GM21737 (cell line): ENCODE measurements at regions not wholly inside any gene's neighbourhood (a gene's known extent, or its start where the extent isn't known, plus 50 kb on each side); places are given as distances from the start of the nearest gene placed in this dataset.
"Not testable (repeated sequence)": the region's sequence is repeated elsewhere in the genome, so short reads cannot be mapped to it uniquely, and the experiment has no call there.

Experiments used
- ATAC-seq: cut with Tn5 transposase; IDR thresholded peaks from one replicate; pipeline ENCODE4 v1.9.1; 2021; ENCODE audit warnings: mild to moderate bottlenecking, moderate library complexity; ENCODE audit not compliant: unreplicated experiment

DNA sequence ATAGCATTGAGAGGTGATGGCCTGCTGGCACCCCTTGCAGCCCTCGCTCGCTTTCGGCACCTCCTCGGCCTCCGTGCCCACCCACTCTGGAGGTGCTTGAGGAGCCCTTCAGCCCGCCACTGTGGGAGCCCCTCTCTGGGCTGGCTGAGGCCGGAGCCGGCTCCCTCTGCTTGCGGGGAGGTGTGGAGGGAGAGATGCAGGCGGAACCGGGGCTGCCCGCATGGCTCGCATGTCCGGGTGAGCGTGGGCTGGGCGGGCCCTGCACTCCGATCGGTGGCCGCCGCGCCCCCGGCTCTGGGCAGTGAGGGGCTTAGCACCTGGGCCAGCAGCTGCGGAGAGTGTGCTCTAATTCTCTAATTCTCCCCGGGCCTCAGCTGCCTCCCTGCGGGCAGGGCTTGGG is 101.1 kb downstream of the KIF4B start:
- no peak for ATAC-seq

DNA sequence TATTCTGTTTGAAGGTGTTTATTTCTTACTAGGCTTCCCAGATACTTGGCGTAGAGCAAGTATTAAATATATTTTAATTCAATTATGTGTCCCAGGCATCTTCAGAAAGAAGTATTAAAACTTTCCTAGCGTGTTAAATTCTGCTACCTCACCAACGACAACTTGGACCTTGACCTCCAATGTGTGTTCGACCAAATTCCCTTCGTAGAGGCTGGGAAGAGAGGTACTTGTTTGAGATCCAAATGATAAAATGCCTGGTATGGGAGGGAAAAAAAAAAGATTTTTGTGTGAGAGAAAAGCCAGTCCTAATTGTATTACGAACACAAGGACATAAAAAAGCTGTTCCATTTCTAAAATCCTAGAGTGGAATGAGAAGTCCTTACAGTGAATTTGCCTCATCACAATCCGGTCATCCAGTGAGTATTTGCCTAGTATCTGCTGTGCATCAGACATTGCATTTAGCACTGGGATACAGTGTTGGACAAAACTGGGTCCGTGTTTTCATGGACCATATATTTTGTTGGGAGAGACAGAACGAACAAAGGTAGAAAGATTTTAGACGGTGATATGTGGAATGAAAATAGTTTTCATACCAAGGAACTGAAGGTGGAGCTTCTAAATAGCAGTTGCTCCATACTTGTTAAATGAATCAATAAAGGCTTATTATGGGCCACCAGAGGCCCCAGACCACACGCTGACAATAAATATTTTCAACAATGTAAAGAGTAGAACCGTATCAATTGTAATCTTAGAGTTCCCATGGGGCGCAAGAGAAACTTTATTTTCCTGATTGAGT is 103.1 kb downstream of the KIF4B start:
- ATAC-seq, result no peak

DNA sequence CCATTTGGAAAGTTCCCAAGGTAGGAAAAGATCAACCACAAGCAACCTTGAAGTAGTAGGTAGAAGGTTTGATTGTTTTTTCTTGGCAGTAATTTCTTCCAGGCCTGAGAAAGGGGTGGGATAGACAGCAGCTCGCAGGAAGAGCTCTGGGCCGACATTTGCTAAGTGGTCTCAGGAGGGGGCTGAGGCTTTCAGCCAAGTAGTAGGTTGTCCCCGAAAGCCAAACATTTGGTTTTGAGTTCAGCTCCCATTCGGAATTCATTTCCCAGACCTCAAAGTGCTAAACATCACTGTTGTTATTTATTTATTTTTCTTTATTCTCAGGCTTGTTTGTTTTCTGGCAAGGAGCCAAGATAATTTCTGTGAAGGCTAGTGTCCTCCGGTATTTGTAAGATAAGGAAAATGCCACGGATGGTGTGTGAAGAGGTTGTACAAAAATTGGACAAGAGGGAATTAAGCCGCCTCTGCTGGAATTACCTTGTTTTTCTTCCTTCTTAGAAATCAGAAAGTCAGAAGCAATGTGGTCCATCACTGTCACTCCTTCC is 112.1 kb downstream of the KIF4B start:
- no peak for ATAC-seq

DNA sequence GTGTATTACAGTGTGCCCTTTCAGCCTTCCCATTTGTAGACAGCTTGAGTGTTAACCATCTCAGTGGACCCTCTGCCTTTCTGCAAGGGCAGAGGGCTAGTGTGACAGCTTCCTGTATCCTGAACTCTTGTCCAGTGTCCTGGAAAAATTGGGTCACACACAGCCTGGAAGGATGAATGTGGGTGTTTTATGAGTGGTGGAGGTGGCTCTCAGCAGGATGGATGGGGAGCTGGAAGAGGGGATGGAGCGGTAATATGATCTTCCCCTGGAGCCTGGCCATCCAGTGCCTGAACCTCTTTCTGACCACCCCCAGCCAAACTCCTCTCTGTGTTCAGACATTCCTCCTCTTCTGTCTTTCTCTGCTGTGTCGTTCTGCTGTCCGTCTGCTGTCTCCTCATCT is 113.0 kb downstream of the KIF4B start:
- ATAC-seq, result no peak

DNA sequence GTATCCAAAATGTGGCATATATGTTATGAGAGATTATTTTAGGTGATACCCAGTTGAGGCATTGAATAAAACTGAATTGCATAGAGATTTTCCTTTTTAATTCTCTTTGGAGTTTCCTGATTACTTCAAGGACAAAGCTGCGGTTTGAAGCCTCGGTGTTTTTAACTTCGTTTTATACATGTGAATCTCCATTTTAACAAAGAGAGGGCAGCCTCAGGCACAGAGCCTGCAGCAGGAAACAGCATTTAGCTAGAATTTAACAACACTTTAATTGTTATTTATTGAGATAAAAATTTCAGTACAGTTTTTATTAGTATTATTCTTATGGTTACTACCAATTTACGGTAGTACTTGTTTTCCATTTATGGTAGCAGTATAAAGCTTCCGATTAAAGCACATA is 114.0 kb downstream of the KIF4B start:
- ATAC-seq, result no peak

DNA sequence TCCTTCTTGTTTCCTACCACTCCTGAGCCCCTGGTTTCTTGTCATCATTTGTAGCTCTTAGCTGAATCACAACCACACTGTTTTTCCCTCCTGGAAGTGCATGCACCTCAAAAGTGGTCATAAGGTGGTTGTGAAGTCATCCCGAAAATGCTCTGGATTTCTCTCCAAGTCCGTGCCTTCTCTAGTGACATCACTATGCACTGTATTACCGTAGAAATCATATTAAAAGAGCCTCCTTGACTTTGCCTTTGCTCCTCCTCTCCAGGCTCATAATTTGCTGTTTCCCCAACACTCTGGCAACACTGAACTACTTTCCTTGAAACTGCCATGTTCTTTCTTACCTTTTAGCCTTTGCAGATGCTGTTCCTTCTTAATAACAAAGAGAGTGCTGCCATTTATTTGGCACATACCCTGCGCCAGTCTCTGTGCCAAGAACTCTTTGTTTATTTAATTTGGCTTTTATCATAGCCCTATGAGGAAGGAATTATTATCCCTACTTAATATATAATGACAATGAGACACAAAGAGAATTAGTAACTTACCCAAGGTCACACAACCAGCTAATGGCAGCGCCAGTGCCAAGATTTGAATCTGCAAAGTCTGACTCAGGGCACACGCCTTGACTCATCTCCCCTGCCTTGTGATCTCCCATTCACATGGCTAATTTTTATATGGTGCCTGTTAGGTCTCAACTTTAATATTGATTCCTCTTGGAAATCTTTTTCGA is 115.4 kb downstream of the KIF4B start:
- ATAC-seq, result no peak

DNA sequence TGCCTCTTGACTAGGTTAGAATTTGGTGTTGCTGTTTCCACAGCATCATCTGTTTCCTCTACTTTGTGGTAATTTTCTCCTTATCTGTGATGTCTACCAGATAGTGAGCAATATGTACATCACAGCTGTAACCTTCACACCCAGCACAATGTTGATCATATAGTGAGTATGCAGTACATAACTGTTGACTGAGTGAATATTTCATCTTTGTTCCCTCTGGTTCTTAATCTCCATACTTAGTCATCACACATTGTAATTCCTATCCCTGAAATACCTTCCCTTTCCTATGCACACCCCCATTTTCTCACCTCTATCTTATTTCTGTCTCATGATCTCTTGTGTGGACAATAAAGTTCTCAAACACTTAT is 115.9 kb downstream of the KIF4B start:
- ATAC-seq, result no peak

DNA sequence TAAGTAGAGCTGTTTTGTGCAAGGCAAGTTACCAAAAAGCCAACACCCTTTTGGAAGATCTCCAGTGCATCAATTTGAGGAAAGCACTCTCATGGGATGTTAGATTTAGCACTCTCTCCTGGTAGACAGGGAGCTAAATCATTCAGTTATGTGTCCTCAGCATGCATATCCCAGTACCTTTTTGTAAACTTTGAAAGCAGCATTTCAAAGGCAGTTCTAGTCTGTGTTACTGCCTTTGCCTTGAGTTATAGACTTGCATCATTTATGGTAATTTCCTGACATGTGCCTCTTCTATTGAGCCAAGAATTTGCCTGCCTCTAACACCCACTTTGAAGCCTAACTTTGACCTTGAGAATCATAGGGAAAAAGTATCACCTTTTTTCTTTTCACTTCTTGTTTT is 120.6 kb downstream of the KIF4B start:
- ATAC-seq, result no peak

DNA sequence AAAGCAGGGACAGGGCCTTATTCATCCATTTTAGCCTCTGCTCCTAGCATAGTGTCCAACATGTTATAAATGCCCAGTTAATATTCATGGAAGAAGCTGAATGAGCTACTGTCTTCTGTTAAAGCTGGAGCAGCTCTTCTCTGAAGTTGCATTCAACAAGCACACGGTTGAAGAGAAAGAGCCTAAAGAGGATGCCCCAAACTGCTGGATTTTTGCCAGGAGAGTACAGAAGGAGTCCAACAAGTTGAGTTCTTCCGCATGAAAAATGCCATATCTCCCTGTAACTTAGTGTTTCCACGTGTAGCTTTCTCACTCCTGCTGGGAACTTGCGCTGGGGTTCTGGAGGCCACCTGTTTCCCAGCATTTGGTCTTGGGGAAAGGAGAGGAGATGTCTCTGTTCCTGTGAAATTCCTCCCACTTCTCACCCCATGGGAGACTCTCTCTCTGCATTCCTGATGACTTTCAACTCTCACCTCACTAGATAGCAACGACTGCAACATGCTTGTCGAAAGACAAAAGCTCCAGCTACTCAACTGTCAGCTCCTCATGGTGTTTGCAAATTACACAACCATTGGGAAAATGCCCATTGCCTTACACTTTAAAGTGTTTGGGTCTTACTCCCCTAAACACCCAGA is 122.8 kb downstream of the KIF4B start:
- ATAC-seq, result no peak

DNA sequence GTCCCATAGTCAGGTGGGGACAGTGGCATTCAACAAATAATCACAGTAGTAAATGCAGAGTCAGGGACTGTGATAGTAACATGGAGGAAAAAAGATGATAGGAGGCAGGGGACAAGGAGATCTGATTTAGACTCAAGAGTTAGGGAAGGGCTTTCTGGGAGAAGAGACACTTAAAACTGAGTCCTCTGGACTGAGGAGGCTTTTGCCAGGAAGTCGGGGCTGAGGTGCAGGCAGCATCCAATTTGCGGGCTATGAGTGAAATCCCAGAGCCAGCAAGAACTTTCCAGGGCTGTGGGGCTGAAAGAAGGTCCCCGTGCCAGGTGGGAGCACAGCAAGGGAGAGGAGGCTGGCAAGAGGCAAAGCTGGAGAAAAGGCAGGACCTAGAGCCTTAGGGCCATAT is 124.1 kb downstream of the KIF4B start:
- ATAC-seq, result no peak

DNA sequence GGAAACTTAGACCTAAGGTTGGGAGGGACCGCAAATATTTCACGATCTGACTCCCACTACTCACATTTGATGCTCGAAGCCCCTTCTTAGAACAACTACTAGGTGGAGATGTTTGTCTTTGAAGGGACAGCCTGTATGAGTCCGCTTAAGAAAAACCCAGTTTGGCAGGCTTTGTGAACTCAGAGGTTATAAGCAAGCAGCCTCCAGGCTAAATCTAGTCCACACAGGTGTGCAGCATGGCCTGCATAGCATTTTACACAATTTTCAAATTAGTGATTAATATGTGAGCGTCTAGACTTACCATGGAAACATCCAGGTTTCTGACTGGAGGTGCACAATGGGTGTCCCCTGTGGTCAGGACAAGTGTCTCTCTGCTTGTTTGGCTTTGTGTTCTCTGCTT is 127.1 kb downstream of the KIF4B start:
- no peak for ATAC-seq

DNA sequence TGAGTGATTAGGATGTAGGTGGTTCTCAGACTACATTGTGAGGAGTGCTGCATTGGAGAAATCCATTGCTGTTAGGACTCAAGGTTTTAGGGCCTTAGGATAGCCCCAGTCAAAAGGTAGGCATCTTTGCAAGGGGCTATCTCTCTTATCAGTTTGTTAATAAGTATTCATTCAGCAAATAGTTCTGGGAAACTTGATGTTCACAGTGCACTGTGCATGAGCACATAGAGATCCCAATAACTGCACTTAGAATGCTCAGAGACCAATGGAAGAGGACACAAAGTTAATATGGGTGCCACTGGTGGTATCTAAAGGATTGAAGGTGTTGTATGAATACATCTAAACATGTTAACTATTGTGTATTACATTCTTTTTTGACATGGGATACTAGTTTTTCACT is 131.4 kb downstream of the KIF4B start:
- no peak for ATAC-seq

DNA sequence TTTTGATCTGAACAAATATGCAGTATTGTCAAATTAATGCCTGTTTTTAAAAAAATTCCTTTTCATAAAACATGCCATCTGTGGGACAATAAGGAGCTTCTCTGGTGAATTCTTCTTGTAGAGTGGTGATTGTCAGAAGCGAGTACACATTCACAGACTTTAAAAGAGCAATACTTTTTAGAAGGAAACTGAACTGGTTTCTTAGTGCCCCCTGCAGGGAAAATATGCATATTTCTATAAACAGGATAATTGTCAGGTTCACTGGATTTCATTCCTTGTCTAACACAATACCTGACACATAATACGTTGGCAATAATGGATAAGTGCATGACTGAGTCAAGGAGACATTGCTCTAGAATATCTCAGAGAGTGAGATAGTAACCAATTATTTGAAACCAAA is 133.7 kb downstream of the KIF4B start:
- no peak for ATAC-seq

DNA sequence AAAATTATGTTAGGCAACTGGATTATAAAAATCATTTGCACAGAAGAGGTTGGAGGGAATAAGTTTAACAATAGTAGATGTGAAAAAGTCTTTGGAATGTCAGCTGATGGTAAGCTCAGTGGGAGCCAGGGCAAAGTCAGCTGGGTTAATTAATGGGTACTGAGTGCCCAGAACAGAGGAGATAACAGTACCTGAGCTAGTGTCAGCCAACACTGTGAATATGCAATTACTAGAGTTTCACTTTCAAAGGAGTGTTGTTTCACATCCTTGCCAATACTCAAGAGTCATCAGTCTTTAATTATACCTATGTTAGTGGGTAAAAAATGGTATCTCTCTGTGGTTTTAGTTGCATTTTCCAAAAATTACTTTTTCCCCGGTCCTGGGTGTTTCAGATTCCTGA is 135.1 kb downstream of the KIF4B start:
- no peak for ATAC-seq

DNA sequence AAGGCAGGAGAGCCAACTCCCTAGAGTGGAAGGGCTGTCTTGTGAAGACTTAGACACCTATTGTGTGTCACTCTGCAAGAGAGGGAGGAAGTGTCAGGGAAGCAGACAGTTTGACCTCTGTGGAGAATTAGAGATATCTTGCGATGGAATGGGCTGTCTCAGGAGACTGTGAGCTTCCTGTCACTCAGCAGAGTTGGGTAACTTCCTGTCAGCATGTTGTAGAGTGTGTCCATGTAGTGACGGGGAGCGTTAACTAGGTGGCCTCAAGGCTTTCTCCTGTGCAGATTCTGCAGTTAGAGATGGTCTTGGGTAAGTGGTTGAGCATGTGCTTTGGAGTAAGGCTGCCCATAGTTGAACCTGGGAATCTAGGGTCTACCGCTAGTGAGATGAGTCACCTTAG is 136.5 kb downstream of the KIF4B start:
- no peak for ATAC-seq

DNA sequence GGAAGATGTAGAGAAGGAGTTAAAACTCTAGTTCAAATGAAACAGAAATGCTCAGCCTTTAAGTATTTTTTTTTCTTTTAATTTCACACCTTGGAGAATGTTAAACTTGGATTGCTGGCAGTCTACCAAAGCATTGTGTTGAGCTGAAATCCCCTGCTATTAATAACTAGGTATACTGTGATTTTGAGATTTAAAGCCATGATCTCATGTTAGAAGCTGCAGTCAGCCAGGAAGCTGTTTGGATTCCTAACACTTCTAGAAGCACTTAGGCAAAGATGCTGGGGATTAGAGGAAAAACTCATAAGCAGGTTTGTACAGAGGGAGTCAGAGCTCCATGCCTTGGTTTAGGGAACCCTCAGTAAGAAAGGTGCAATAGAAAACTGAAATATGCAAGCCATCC is 141.4 kb downstream of the KIF4B start:
- no peak for ATAC-seq

DNA sequence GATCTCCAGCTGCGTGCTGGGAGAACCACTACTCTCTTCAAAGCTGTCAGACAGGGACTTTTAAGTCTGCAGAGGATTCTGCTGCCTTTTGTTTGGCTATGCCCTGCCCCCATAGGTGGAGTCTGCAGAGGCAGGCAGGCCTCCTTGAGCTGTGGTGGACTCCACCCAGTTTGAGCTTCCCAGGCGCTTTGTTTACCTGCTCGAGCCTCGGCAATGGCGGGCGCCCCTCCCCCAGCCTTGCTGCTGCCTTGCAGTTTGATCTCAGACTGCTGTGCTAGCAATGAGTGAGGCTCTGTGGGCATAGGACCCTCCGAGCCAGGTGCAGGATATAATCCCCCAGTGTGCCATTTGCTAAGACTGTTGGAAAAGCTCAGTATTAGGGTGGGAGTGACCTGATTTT is 149.5 kb downstream of the KIF4B start:
- not testable (repeated sequence) for ATAC-seq

DNA sequence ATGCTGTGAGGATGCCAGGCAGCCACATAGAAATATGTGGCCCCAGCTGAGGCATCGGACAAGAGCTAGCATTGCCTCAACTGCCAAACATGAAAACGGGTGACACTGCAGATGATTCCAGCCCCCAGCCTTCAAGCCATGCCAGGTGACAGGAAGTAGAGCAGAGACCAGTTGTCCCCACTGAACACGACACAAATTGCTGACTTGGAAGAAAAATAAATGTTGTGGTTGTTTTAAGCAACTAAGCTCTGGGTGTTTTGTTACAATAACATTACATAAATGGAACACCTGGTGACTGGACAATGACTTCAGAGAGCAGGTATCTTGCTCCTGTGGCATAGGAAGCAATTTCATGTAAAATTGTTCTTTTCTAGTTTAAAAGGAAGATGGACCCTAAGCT is 154.2 kb downstream of the KIF4B start:
- no peak for ATAC-seq

DNA sequence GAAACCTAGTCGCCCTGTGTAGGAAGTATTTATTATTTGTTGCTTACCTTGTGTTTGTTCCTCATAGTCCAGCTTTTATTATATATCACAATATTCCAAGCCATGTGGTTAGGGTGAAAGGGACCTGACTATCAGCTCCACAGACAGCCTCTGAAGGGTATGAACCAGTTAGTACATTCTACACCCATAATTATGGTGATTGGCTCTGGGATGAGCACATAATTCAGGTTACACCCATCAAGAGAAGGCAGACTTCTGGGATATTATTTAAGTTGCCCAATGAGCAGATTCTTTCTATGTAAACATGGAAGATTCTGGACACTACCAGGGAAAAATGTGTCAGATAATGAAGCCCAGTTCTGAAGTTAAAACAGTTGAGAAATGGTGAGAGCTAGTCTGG is 168.0 kb downstream of the KIF4B start:
- ATAC-seq, result no peak

DNA sequence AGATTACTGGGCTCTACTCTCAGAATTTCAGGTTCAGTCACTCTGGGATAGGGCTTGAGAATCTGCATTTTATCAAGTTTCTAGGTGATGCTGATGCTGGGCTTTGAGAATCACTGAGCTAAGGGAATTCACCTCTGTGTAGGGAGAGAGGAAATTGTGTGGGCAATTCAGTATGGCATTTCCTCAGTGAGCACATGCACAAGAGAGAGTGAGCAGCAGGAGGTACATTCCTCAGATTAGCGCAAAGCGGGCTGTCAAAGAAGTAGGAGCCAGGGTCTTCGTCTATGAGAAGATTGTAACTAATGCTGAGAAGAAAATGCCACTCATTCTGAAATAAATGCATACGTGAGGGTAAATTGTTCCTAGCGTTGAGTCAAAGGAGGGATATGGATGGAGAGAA is 175.9 kb downstream of the KIF4B start:
- no peak for ATAC-seq

DNA sequence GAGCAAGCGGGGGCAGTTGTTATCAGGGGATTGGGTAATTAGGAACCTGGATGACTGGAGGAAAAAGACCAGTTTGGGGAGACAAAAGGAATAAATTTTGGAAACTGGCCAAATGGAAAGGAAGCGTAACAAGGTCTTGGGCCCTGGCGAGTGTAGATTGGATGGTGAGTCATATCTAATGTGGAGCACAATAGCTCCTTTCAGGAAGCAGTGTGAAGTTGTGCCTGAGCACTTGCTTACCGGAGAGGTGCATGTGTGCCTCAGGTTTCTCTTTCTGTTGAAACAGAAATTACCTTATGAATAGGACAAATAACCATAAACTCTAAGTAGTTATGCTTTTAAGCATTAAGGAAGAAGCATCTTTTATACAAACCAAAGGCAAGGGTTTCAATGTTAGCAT is 176.4 kb downstream of the KIF4B start:
- ATAC-seq, result no peak

DNA sequence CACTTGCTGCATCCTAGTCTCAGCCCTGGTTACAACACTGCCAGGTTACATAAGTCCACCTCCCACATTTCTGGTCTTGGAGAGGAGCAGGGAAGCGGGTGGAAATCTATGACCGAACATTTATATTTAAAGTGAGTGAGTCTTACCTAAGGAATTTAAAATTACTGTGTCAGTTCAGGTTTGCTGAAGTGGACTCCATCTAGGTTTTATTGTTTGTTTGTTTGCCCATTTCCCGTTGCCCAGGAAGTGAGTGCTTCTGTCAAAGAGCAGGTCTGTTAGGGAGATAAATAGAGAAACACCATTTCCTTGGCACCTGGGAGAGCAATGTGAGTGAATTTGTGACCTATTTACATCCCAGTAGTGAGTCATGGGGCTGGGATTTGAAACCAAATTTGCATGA is 179.5 kb downstream of the KIF4B start:
- ATAC-seq, result no peak
